Stomach (tissue), 8 donors: ENCODE measurements at regions not wholly inside any gene's neighbourhood (a gene's known extent, or its start where the extent isn't known, plus 50 kb on each side); places are given as distances from the start of the nearest gene placed in this dataset.

Experiments used
- DNase-seq, 2 donors: peaks; one replicate each; pipeline versions ENCODE4 v3.0.0 to v3.0.0-alpha.2; 2013 to 2019
- H3K27ac ChIP-seq, 5 donors: fragments of 200-600 bp in 4 of 5; sonication (generic) in 4 of 5; one replicate each; pipeline ENCODE4 v1.5.1; 2013 to 2019; ENCODE audit warnings: mild to moderate bottlenecking in 1 of 5, moderate library complexity in 1 of 5
- H3K27me3 ChIP-seq, 3 donors: fragments of 200-600 bp; sonication (generic); one replicate each; pipeline ENCODE4 v1.5.1; 2017 to 2019; ENCODE audit warnings: mixed run types in 1 of 3
- H3K36me3 ChIP-seq, 4 donors: fragments of 200-600 bp; sonication (generic); 1 replicate in 3 of 4; 2 replicates in 1 of 4; pipeline ENCODE4 v1.5.1; 2016 to 2019
- H3K4me1 ChIP-seq, 4 donors: fragments of 200-600 bp; sonication (generic); one replicate each; pipeline ENCODE4 v1.5.1; 2016 to 2019
- H3K4me3 ChIP-seq, 4 donors: fragments of 200-600 bp; sonication (generic) in 3 of 4; one replicate each; pipeline ENCODE4 v1.5.1; 2016 to 2019; ENCODE audit warnings: mild to moderate bottlenecking in 1 of 4
- H3K9me3 ChIP-seq, 4 donors: fragments of 200-600 bp; sonication (generic); one replicate each; pipeline ENCODE4 v1.5.1; 2016 to 2019
- EP300 ChIP-seq: sonication (generic); formaldehyde crosslinking; IDR thresholded peaks from one replicate; pipeline ENCODE4 v1.6.1; 2017; ENCODE audit warnings: antibody characterized with exemption
- POLR2A ChIP-seq, 4 donors: fragments of 450-650 bp; IDR thresholded peaks; one replicate each; pipeline ENCODE4 v1.6.1; 2016; ENCODE audit warnings: antibody characterized with exemption in 4 of 4, control low read depth in 2 of 4, mild to moderate bottlenecking in 1 of 4, moderate library complexity in 1 of 4
- POLR2AphosphoS5 ChIP-seq, 3 donors: sonication (generic); formaldehyde crosslinking; IDR thresholded peaks; one replicate each; pipeline ENCODE4 v1.6.1; 2016; ENCODE audit warnings: antibody characterized with exemption in 3 of 3
- WGBS, 5 donors: extraction: QIAGEN DNeasy Blood & Tissue Kit in 3 of 5; methylation state at CpG; one replicate each; pipeline versions ENCODE4 v1.1.5 to v1.1.7; 2013 to 2018; 5-methylcytosine and 5-hydroxymethylcytosine counted together
- intact Hi-C: fragments of 100-400 bp; cut with DNase I; formaldehyde crosslinking; loops from one replicate; pipeline ENCODE4 v1.15.1; 2023; ENCODE audit warnings: low total_unique reads
- TF ChIP-seq, protein P1 (sequence below), 7 experiments: fragments of 450-650 bp in 4 of 7; fragments of 200-600 bp in 3 of 7; sonication (generic) in 3 of 7; IDR thresholded peaks; one replicate each; pipeline ENCODE4 v1.5.1; 2016 to 2019; ENCODE audit warnings: antibody characterized with exemption in 7 of 7, control low read depth in 2 of 7, mild to moderate bottlenecking in 1 of 7
- donor health status: healthy with polysubstance abuse.
- donor health status: Bipolar disorder and iron deficiency.
- donor health status: healthy.

- Histone ChIP-seq H3K4me1 (peaks cover 0 to 23% (median 11%) of the 10 kb centered on the region in 4 donors), H3K9me3 (no peaks in the 10 kb centered on the region), H3K27ac (no peak overlapping the region), H3K27me3 (peaks cover 0 to 52% (median 0%) of the 10 kb centered on the region in 3 donors), H3K4me3 (no peak overlapping the region), H3K36me3 (no peaks in the 10 kb centered on the region)
- TF ChIP-seq, protein P1, sequence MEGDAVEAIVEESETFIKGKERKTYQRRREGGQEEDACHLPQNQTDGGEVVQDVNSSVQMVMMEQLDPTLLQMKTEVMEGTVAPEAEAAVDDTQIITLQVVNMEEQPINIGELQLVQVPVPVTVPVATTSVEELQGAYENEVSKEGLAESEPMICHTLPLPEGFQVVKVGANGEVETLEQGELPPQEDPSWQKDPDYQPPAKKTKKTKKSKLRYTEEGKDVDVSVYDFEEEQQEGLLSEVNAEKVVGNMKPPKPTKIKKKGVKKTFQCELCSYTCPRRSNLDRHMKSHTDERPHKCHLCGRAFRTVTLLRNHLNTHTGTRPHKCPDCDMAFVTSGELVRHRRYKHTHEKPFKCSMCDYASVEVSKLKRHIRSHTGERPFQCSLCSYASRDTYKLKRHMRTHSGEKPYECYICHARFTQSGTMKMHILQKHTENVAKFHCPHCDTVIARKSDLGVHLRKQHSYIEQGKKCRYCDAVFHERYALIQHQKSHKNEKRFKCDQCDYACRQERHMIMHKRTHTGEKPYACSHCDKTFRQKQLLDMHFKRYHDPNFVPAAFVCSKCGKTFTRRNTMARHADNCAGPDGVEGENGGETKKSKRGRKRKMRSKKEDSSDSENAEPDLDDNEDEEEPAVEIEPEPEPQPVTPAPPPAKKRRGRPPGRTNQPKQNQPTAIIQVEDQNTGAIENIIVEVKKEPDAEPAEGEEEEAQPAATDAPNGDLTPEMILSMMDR (IDR thresholded peaks at IDR 0.05), result no peak
- TF ChIP-seq POLR2A (IDR thresholded peaks at IDR 0.05) (no peak), POLR2AphosphoS5 (IDR thresholded peaks at IDR 0.05) (no peak), EP300 (no peak)
- DNase-seq, result no peak
- WGBS, 5 donors, result 81 to 84% (median 82%) methylated on average over 23 to 24 of the region's 24 CpGs
- intact Hi-C loops, result no loop called here
Measured at GRCh38 chr11:69968396-69969347, 109.4 kb upstream of the ANO1 start.

GRCh38 chr11:69969890-69970784 is 108.0 kb upstream of the ANO1 start:
- H3K27me3 ChIP-seq, result peaks cover 0 to 62% (median 0%) of the 10 kb centered on the region in 3 donors
- no peaks in the 10 kb centered on the region for H3K9me3 ChIP-seq
- no peaks in the 10 kb centered on the region for H3K36me3 ChIP-seq
- WGBS, 5 donors, result 27 to 38% (median 30%) methylated on average over 14 to 21 of the region's 21 CpGs
- no peak for TF ChIP-seq POLR2A (IDR thresholded peaks at IDR 0.05)
- TF ChIP-seq EP300, result no peak
- H3K27ac ChIP-seq, result no peak overlapping the region
- no peak overlapping the region for H3K4me3 ChIP-seq
- H3K4me1 ChIP-seq, result peaks cover 0 to 19% (median 4%) of the 10 kb centered on the region in 4 donors
- intact Hi-C loops, result no loop called here
- DNase-seq, result peak in 1 of 2 donors; percentile 62

GRCh38 chr11:69970785-69971535 is 107.2 kb upstream of the ANO1 start:
- H3K4me3 ChIP-seq, result no peak overlapping the region
- WGBS, 5 donors, result 80 to 88% (median 86%) methylated on average over 6 of the region's 6 CpGs
- H3K27me3 ChIP-seq, result peaks cover 0 to 63% (median 0%) of the 10 kb centered on the region in 3 donors
- TF ChIP-seq, protein P1 (IDR thresholded peaks at IDR 0.05), result no peak
- TF ChIP-seq POLR2A (IDR thresholded peaks at IDR 0.05), result no peak
- no peak for TF ChIP-seq POLR2AphosphoS5 (IDR thresholded peaks at IDR 0.05)
- TF ChIP-seq EP300, result no peak
- H3K36me3 ChIP-seq, result no peaks in the 10 kb centered on the region
- intact Hi-C loops, result no loop called here
- H3K27ac ChIP-seq, result no peak overlapping the region
- DNase-seq, result no peak
- peaks cover 0 to 19% (median 4%) of the 10 kb centered on the region in 4 donors for H3K4me1 ChIP-seq
- H3K9me3 ChIP-seq, result no peaks in the 10 kb centered on the region

DNA sequence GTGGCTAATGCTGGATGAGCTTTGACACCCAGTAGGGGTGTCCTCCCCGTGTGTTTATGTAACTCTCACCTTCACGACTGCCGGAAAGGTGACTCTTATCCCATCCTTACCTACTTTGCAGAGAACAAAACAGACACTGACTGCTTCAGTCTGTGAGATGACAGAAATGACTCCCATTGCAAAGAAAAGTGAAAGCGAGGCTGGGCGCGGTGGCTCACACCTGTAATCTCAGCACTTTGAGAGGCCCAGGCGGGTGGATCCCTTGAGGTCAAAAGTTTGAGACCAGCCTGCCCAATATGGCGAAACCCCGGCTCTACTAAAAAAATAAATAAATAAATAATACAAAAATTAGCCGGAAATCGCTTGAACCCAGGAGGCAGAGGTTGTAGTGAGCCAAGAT is 106.4 kb upstream of the ANO1 start:
- peak overlapping the region in 1 of 5 donors; percentile 57 for H3K27ac ChIP-seq
- no peak overlapping the region for H3K4me3 ChIP-seq
- WGBS, 5 donors, result 81 to 91% (median 88%) methylated on average over 11 of the region's 11 CpGs
- no peaks in the 10 kb centered on the region for H3K36me3 ChIP-seq
- DNase-seq, result no peak
- H3K4me1 ChIP-seq, result peaks cover 0 to 13% (median 4%) of the 10 kb centered on the region in 4 donors
- H3K9me3 ChIP-seq, result no peaks in the 10 kb centered on the region
- TF ChIP-seq, protein P1 (IDR thresholded peaks at IDR 0.05), result no peak
- intact Hi-C loops, result no loop called here
- peaks cover 0 to 58% (median 0%) of the 10 kb centered on the region in 3 donors for H3K27me3 ChIP-seq
